ENCODE measurements at regions not wholly inside any gene's neighbourhood (a gene's known extent, or its start where the extent isn't known, plus 50 kb on each side); places are given as distances from the start of the nearest gene placed in this dataset.

DNA sequence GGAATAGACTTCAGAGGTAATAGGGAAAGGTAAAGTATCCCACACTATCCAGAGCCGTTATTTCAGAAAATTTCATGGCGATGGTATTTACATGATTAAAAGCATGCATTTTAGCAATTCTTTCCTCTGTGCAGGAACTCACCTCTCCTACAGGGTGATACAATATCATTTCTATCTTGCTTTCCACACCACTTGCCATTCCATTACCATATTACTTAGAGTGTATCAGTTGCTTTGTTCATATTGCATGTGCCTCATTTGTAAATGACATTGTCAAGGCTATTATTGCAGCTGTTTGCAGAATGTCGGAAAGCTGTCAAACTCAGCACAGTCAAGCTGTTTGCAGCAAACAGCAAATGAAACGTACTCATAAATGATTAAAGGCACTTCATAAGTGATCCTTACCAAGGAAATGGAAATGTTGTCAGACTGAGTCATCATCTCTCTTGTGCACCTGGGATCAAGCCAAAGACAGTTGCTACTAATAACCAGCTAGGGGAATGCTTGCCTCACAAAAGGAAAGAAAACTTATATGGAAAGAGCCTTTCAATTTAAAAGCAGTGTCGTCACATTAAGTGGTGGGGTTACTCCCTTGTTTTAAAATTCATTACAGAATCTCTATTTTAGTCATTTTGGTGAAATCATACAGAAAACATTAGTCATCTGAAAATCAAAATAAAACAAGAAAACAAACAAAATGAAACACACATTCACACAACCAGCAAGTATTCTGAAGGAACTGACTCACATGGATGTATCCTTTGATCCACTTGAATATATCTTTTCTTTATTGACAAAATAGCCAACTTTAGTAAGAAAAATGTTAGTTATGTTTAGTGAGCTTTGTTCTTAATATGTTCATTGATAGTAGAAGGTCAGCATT lies 1064.1 kb upstream of the CNTNAP5 start:
- peak in 1 of 51 donors; percentile 5 for DNase-seq

DNA sequence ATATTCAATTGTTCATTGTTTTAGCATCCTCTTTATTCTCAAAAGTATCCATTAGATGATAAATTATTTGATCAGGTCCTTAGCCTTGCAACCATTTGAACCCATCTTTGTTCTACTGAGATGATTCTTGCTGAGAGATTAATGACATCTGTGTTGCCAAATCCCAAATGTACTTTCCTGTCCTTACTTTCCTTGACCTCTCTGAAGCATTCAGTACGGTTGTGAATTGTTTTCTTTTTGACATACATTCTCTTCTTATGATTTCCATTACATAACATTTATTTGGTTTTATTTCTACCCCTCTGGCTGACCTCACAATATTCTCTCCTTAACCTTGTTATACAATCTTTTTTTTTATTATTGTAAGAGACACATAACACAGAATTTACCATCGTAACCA lies 1058.6 kb upstream of the CNTNAP5 start:
- DNase-seq: no peak

DNA sequence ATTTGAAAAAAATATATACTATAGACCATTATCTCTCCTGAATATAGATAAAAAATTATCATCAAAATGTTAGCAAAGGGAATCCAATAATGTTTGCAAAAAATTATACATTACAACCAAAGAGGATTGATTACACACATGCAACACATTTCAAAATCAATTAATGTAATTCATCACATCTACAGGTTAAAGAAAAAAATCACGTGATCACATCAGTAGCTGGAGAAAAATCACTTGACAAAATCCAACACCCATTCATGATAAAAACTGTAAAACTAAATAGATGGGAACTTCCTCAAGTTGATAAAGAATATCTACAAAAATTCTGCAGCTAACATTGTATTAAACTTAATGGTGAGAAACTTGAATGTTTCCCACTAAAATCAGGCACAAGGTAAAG lies 1047.5 kb upstream of the CNTNAP5 start:
- no peak for DNase-seq

DNA sequence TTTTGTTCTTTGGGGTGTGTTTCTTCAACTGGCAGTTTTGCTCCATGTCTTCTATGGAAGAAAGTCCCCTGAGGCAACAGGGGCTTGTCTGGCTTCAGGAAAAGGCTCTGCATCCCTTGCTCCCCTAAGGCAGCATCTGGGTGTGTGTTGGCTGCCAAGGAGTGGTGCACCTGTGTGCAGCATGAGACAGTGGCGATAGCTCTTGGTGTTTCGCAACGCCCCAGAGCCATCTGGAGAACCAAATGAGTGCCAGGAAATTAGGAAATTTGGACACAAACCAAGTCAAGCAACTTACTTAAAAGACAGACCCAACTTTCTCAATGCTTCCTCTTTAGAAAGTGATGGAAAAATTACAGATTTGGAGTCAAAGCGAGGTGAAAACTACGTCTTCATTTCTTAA lies 1044.4 kb upstream of the CNTNAP5 start:
- no peak for DNase-seq

DNA sequence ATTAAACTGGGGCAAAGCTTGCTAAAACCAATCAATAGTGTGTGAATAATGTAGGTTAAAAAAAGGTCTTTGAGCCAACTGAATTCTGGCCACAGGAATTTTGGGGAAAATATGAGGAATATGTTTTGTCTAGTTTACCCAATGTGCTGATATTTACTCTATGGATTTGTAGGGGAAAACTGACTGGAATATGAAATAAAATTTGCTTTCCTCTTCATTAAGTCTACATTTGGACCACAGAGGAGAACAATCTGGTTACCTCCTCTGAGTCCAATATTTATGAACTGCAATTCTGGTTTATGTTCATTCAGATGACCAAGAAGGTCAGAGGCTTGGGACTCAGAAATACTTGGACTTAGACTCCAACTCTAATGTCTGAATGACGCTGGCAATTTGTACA lies 1042.2 kb upstream of the CNTNAP5 start:
- DNase-seq: no peak

DNA sequence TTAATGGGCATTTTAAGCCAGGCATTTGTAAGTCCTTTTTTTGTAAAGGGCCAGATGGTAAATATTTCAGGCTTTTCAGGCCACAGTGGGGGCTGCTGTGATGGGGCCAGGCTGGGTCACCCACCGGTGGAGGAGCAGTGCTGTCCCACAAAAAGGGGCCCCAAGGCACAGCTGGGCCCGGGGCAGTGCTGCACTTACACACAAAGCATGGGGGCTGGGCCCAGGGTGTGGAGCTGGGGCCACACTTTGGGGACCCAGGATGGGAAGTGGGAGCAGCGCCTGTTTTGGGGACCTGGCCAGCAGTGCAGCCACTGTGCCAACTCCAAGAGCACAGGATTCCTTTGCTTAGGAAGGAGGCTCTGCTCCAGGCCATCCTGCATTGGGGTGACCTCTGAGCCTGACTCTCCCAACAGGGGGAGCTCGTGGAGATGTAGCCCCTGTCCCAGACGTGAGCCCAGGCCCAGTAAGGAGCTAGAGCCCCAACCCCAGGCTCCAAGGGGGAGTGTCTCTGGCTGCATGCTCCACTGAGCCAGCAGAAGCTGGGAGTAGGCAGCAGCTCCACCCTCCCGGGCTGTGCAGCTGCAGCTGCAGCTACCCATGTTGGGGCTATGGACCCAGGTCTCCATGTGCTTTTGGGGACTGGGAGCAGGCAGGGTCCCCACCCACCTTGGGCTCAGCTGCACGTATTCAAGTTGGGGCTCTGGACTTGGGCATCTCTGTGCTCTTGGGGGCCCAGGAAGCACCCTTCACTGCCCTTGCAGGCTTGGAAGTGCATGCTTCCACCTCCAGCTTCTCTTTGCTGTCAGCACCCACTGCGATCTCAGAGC lies 1036.5 kb upstream of the CNTNAP5 start:
- DNase-seq: no peak

DNA sequence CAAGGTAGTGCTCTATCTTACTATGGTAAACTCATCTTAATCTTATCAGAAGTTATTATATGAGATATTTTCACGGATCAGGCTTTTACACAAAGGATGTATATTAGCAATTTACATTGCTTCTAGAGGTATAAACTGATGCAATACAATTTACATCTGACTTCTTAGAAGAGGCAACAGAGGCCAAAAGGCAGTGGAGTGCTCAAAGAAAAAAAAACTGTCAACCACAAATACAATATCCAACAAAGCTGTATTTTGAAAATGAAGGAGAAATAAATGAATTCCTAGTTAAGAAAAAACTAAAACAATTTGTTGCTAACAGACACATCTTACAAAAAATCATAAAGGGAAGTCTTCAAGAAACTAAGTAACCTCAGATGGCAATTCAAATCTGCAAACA lies 1031.5 kb upstream of the CNTNAP5 start:
- no peak for DNase-seq

DNA sequence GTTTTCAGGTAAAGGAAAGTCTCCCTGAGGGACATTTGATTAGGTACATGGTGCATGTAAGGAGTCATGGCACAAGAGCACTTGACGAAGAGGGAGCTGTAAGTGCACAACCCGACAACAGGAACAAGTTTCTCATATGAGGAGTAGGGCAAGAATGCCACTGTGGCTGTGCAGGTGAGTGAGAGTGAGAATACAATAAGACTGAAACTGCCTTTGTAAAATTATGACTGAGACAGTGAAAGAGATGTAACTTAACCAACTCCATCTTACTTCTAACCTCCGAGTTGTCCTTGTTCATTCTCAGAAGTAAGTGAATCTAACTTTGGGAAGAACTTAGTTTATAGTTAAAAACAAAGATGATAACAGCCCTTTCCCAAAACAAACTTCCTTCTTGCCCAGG lies 1025.8 kb upstream of the CNTNAP5 start:
- no peak for DNase-seq

DNA sequence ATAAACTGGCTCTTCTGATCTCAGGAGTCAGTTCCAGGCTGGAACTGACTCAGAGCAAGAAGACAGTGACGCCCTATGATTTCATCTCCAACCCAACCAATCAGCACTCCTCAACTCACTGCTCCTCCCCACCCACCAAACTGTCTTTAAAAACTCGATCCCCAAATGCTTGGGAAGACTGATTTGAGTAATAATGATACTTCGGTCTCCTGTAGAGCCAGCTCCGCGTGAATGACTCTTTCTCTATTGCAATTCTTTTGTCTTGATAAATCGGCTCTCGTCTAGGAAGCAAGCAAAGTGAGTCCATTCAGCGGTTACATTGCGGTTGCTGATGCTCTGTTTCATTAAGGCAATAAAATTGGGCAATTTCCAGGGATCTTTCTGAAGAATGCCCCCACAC lies 1025.3 kb upstream of the CNTNAP5 start:
- no peak for DNase-seq

DNA sequence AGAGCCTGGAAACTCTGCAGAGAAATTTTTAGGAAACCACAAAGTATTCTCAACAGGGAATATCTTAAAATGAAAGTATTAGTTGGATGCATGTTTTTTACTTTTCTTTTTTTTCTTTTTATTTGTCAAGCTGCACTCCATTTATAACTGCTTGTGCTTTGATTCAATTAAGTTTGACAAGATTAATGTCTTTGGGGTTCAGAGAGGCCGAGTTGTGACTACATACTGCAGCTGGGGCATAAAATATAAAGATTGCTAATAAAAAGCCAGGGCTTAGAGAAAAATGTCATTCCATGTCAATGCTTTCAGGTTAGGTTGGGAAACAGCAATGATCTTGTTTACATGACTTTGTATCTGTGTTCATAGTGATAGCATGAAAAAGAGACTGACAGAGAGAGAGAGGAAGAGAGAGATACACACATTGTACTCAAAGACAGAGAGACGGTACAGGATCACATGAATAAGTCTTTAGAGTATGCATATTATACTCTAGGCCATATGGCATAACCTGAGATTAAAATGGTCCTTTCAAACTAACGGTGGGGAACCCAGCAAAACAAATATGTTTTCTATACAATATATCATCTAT lies 1022.3 kb upstream of the CNTNAP5 start:
- DNase-seq: no peak

DNA sequence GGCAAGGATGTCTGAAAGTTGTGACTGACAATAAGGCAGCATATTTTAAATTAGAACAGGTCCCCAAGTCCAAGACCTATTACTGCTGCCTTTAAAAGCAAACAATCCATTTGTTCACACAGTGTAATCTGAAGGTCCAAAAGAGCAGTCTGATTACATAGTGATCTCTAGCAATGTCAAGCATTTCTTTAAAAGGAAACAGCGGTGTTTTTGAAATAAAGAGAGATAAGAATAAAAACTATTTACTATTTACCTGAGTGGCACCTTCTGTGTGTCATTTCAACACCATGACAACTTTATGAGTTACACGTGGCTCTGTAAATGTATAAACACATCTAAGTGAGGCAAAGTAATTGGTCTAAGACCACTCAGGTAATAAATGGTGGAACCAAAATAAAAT lies 1009.9 kb upstream of the CNTNAP5 start:
- DNase-seq: no peak

DNA sequence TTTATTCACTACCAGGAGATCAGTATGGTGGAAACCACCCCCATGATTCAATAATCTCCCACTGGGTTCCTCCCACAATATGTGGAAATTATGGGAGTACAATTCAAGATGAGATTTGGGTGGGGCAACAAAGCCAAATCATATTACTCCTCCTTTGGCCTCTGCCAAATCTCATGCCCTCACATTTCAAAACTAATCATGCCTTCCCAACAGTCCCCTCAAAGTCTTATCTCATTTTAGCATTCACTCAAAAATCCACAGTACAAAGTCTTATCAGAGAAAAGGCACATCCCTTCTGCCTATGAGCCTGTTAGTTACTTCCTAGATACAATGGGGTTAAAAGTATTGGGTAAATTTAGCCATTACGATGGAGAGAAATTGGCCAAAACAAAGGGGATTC lies 989.5 kb upstream of the CNTNAP5 start:
- no peak for DNase-seq

DNA sequence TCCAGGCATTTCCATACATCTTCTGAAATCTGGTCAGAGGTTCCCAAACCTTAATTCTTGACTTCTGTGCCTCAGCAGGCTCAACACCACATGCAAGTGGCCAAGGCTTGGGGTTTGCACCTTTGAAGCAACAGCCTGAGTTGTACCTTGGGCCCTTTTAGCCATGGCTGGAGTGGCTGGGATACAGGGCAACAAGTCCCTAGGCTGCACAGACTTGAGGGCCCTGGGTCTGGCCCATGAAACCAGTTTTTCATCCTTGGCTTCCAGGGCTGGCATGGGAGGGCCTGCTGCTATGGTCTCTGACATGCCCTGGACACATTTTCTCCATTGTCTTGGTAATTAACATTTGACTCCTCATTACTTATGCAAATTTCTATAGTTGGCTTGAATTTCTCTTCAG lies 988.8 kb upstream of the CNTNAP5 start:
- DNase-seq: no peak

DNA sequence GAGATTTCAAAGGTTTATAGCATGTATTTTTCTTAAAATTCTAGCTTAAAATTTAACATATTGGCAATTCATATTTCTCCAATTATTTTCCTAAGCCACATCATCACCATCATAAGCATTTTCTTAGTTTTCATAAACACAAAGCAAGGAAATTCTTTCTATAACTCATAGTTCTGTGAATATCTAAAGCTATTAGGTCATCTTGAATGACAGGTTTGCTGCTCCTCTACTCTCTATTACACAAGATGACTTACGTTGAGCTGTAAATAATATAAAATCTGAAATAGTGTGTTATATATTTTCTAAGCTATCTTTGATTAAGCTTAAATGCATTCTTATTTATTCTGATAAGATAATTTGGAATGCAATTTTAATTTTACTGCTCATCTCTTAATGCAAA lies 984.6 kb upstream of the CNTNAP5 start:
- no peak for DNase-seq

DNA sequence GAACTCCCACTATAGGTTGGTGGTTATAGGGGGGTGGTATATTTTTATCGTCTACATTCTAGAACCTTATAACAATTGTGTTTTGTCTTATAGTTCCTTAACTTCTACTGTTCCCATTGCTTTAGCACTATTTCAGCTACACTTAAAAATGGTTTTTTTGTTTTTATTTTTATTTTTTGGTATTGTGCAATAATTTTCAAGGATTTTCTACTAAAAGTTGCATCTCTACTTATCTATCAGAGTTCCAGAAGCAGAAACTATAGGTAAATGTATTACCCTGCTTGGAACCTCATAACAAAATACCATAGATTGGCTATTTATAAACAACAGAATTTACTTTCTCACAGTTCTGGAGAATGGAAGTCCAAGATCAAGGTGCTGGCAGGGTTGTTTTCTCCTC lies 981.6 kb upstream of the CNTNAP5 start:
- DNase-seq: no peak

DNA sequence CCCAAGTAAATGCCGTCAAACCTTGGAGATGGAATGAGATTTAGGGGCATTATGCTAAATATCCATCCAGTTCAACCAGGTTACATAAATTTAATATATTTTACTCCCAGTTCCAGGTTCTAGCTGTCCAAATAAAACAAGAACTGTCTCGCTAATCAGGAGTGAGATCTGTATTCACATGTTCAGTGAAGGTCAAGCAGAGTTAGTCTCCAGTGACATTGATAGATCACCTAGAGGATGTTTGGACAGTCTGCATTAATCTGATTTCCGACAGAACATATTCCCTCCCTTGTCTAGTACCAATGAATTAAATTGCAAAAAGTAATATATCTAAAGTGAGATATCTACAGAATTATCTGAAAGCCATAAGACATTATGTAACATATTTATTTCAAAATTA lies 979.4 kb upstream of the CNTNAP5 start:
- no peak for DNase-seq

DNA sequence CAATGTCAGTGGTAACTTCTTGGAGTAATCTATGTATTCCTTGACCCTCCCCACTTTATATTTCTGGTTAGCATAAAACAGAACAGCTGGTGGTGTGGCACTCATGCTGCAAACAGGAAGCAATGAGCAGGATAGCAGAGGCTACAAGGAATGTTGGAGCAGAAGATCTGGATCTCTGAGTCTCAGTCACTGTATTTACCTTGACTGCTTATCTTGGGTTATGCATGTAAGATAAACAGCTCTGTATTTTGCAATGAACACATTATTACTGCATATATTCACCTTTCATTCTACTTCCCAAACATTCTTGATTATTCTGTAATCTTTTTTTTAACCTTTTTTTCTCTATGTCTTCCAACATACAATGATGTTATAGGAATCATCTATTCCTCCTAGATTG lies 977.9 kb upstream of the CNTNAP5 start:
- no peak for DNase-seq

DNA sequence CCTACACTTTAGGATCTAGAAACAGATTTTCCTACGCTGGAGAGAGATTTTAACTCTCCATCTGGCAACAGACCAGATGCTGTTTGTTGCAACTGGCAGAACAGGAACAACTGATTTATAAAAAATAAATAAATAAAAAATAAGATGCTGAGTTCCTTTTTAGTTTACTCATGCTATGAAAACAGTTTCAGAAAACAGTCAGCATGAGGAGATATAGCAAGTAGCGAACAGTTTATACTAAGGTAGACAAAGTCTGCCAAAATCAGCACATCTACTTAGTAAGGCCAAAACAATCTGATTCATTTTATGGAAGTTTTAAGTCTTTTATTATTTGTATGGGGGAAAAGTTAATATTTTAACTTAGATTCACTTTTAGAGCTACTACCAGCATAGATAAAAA lies 974.0 kb upstream of the CNTNAP5 start:
- DNase-seq: no peak

DNA sequence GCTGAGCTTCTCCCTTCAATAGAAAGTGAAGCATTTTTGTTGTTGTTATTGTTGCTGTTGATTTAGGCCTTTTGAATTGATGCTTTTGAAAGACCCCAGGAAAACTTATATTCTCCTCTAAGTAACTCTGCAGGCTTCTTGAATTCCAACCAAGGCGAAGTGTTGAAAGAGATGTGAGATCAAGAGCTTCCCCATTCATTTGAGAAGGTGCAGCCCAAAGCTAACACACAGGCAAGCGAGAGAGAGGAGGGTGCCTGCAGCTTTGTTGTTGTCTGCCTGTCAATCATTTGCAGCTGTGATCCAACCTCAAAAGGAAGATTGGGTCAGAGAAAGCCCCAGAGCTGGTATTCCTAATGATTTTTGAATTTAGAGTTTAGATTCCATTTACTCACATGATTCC lies 963.6 kb upstream of the CNTNAP5 start:
- DNase-seq: no peak

DNA sequence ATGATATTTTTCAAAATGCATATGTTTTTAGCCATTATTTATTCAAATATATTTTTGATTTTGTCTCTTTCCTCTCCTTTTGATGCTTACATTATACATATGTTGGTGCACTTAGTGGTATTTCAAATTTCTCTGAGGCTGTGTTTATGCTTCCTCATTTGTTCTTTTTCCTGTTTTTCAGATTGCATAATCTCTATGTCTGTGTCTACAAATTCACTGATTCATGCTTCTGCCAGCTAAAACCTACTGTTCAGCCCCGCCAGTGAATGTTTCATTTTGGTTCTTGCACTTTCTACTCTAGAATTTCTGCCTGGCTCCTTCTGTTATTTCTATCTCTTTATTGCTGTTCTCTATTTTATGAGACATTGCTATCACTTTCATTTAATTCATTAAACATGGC lies 951.7 kb upstream of the CNTNAP5 start:
- no peak for DNase-seq

DNA sequence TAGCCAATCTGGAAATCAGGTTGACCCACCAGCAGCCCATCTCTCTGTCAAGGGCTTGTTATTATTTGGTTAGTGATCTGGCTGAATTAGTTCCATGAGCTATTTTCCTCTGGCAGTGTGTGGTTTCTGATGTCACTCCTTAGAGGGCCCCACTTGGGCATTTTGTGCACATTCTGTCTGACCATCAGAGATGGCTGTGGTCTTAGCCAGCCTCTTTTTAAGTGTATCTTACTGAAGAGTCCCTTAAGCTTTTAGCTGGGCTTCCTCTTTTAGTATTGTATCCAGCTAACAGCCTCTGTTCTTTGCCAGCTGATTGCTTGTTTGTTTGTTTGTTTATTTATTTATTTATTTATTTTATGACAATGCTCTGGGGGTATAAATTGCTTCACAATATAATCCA lies 951.1 kb upstream of the CNTNAP5 start:
- no peak for DNase-seq

DNA sequence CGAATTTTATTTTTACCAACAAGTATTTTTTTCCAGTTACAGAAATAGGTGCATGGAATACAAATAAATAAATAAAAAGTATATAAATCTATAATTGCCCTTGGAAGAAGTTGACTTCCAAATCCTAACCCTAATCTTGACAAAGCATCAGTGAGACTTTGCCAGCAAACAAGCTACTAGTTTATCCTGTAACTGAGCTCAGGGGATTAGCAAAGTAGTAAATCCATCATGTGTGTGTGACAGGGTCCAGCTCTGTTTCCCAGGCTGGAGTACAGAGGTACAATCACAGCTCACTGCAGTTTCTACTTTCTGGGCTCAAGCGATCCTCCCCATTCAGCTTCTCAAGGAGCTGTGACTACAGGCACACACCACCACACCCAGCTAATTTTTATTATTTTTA lies 948.0 kb upstream of the CNTNAP5 start:
- no peak for DNase-seq

DNA sequence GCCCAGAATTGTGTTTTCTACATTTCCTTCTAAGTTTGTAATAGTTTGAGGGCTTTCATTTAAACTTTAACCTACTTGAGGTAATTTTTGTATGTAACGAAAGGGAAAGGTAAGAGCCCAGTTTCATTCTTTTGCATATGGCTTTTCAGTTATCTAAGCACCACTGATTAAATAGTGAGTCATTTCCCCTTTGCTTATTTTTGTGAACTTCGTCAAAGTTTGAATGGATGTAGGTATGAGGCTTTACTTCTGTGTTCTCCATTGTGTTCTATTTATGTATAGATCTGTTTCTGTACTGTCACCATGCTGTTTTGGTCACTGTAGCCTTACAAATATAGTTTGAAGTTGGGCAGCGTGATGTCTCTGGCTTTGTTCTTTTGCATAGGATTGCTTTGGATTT lies 944.8 kb upstream of the CNTNAP5 start:
- no peak for DNase-seq
